ACC112 (cell line): ENCODE measurements at regions not wholly inside any gene's neighbourhood (a gene's known extent, or its start where the extent isn't known, plus 50 kb on each side); places are given as distances from the start of the nearest gene placed in this dataset.

ENCODE experiments used
- H2AFZ ChIP-seq: fragments of 200-600 bp; sonication (generic); one replicate; pipeline ENCODE4 v1.6.0; 2017; ENCODE audit warnings: antibody characterized with exemption, low read length; ENCODE audit not compliant: unreplicated experiment
- H3K27ac ChIP-seq: fragments of 200-600 bp; sonication (generic); 2 replicates; pipeline ENCODE4 v1.5.1; 2014; ENCODE audit warnings: low read depth, mild to moderate bottlenecking, antibody characterized with exemption, low read length, moderate library complexity
- H3K27me3 ChIP-seq: fragments of 200-600 bp; sonication (generic); 2 replicates; pipeline ENCODE4 v1.6.1; 2014; ENCODE audit warnings: mild to moderate bottlenecking, antibody characterized with exemption, low read length, moderate library complexity, mixed read lengths; ENCODE audit not compliant: insufficient read depth
- H3K36me3 ChIP-seq: fragments of 200-600 bp; sonication (generic); 2 replicates; pipeline ENCODE4 v1.6.1; 2016; ENCODE audit warnings: mild to moderate bottlenecking, antibody characterized with exemption, low read length, moderate library complexity, mixed read lengths; ENCODE audit not compliant: insufficient read depth
- H3K4me1 ChIP-seq: fragments of 200-600 bp; sonication (generic); one replicate; pipeline ENCODE4 v1.6.1; 2016; ENCODE audit warnings: low read length, mixed read lengths; ENCODE audit not compliant: insufficient read depth, unreplicated experiment, control insufficient read depth
- H3K4me3 ChIP-seq: fragments of 200-600 bp; sonication (generic); 2 replicates; pipeline ENCODE4 v1.5.1; 2014; ENCODE audit warnings: mild to moderate bottlenecking, low read depth, low read length
- H3K79me2 ChIP-seq: fragments of 200-600 bp; sonication (generic); one replicate; pipeline ENCODE4 v1.6.0; 2016; ENCODE audit warnings: low read length; ENCODE audit not compliant: control insufficient read depth, unreplicated experiment, insufficient read depth

GRCh38 chr10:46220872-46221538, 65.8 kb upstream of the ANTXRL start:
- no peak overlapping the region for H2AFZ ChIP-seq
- H3K27ac ChIP-seq, result no peak overlapping the region
- H3K27me3 ChIP-seq, result peaks cover 2% of the 10 kb centered on the region
- H3K79me2 ChIP-seq, result no peaks in the 10 kb centered on the region
- H3K4me1 ChIP-seq, result no peaks in the 10 kb centered on the region
- H3K4me3 ChIP-seq, result no peak overlapping the region
- H3K36me3 ChIP-seq, result no peaks in the 10 kb centered on the region

GRCh38 chr10:46222364-46222935, 64.3 kb upstream of the ANTXRL start:
- Histone ChIP-seq H3K4me3 (no peak overlapping the region), H2AFZ (no peak overlapping the region), H3K4me1 (no peaks in the 10 kb centered on the region), H3K79me2 (no peaks in the 10 kb centered on the region), H3K36me3 (no peaks in the 10 kb centered on the region), H3K27me3 (peaks cover 3% of the 10 kb centered on the region), H3K27ac (no peak overlapping the region)

GRCh38 chr10:46223064-46223480, 63.7 kb upstream of the ANTXRL start:
- Histone ChIP-seq H3K27me3 (peaks cover 9% of the 10 kb centered on the region; the same call in 1 of the 2 replicates), H3K79me2 (no peaks in the 10 kb centered on the region), H3K4me3 (no peak overlapping the region), H3K36me3 (no peaks in the 10 kb centered on the region), H3K27ac (no peak overlapping the region), H2AFZ (no peak overlapping the region), H3K4me1 (no peaks in the 10 kb centered on the region)

GRCh38 chr10:46223626-46224413, 63.0 kb upstream of the ANTXRL start:
- H3K4me3 ChIP-seq, result no peak overlapping the region
- H3K36me3 ChIP-seq, result no peaks in the 10 kb centered on the region
- H3K4me1 ChIP-seq, result no peaks in the 10 kb centered on the region
- no peak overlapping the region for H2AFZ ChIP-seq
- H3K79me2 ChIP-seq, result no peaks in the 10 kb centered on the region
- no peak overlapping the region for H3K27ac ChIP-seq
- peaks cover 10% of the 10 kb centered on the region; the same call in 1 of the 2 replicates for H3K27me3 ChIP-seq

- H3K79me2 ChIP-seq, result no peaks in the 10 kb centered on the region
- H3K36me3 ChIP-seq, result no peaks in the 10 kb centered on the region
- H3K27ac ChIP-seq, result no peak overlapping the region
- no peak overlapping the region for H3K4me3 ChIP-seq
- H3K27me3 ChIP-seq, result peaks cover 10% of the 10 kb centered on the region; the same call in 1 of the 2 replicates
- no peak overlapping the region for H2AFZ ChIP-seq
- no peaks in the 10 kb centered on the region for H3K4me1 ChIP-seq
Observed at GRCh38 chr10:46224414-46224682, 62.4 kb upstream of the ANTXRL start.

GRCh38 chr10:46225597-46225996, 61.2 kb upstream of the ANTXRL start:
- H3K4me1 ChIP-seq, result no peaks in the 10 kb centered on the region
- peaks cover 10% of the 10 kb centered on the region; the same call in 1 of the 2 replicates for H3K27me3 ChIP-seq
- no peaks in the 10 kb centered on the region for H3K36me3 ChIP-seq
- no peak overlapping the region for H3K4me3 ChIP-seq
- no peak overlapping the region for H2AFZ ChIP-seq
- no peaks in the 10 kb centered on the region for H3K79me2 ChIP-seq
- no peak overlapping the region for H3K27ac ChIP-seq

GRCh38 chr10:46226232-46226631, 60.6 kb upstream of the ANTXRL start:
- Histone ChIP-seq H2AFZ (no peak overlapping the region), H3K27me3 (peaks cover 10% of the 10 kb centered on the region; the same call in 1 of the 2 replicates), H3K79me2 (no peaks in the 10 kb centered on the region), H3K36me3 (no peaks in the 10 kb centered on the region), H3K4me3 (no peak overlapping the region), H3K4me1 (no peaks in the 10 kb centered on the region), H3K27ac (no peak overlapping the region)

GRCh38 chr10:46226900-46227558, 59.8 kb upstream of the ANTXRL start:
- no peaks in the 10 kb centered on the region for H3K79me2 ChIP-seq
- H3K4me1 ChIP-seq, result no peaks in the 10 kb centered on the region
- H3K36me3 ChIP-seq, result no peaks in the 10 kb centered on the region
- no peak overlapping the region for H3K4me3 ChIP-seq
- no peak overlapping the region for H3K27ac ChIP-seq
- peaks cover 10% of the 10 kb centered on the region; the same call in 1 of the 2 replicates for H3K27me3 ChIP-seq
- H2AFZ ChIP-seq, result no peak overlapping the region

GRCh38 chr10:46227571-46227935, 59.2 kb upstream of the ANTXRL start:
- Histone ChIP-seq H3K4me3 (no peak overlapping the region), H3K27me3 (peaks cover 10% of the 10 kb centered on the region; the same call in 1 of the 2 replicates), H3K4me1 (no peaks in the 10 kb centered on the region), H3K36me3 (no peaks in the 10 kb centered on the region), H3K79me2 (no peaks in the 10 kb centered on the region), H2AFZ (no peak overlapping the region), H3K27ac (no peak overlapping the region)

- Histone ChIP-seq H3K4me3 (no peak overlapping the region), H3K27ac (no peak overlapping the region), H3K79me2 (no peaks in the 10 kb centered on the region), H3K4me1 (no peaks in the 10 kb centered on the region), H3K27me3 (peaks cover 10% of the 10 kb centered on the region; the same call in 1 of the 2 replicates), H2AFZ (no peak overlapping the region), H3K36me3 (no peaks in the 10 kb centered on the region)
Observed at GRCh38 chr10:46227936-46228562, 58.7 kb upstream of the ANTXRL start.
